Lower leg skin (tissue), 3 donors: ENCODE measurements at regions not wholly inside any gene's neighbourhood (a gene's known extent, or its start where the extent isn't known, plus 50 kb on each side); places are given as distances from the start of the nearest gene placed in this dataset.

Experiments
- POLR2A ChIP-seq, 2 donors: fragments of 450-650 bp; IDR thresholded peaks; one replicate each; pipeline ENCODE4 v1.6.1; 2016 to 2017; ENCODE audit warnings: antibody characterized with exemption in 2 of 2, mild to moderate bottlenecking in 1 of 2, moderate library complexity in 1 of 2
- TF ChIP-seq, protein P1 (sequence below), 3 donors: fragments of 450-650 bp; IDR thresholded peaks; one replicate each; pipeline ENCODE4 v1.5.1; 2016; ENCODE audit warnings: antibody characterized with exemption in 3 of 3, mild to moderate bottlenecking in 3 of 3, moderate library complexity in 2 of 3

- TF ChIP-seq, protein P1, sequence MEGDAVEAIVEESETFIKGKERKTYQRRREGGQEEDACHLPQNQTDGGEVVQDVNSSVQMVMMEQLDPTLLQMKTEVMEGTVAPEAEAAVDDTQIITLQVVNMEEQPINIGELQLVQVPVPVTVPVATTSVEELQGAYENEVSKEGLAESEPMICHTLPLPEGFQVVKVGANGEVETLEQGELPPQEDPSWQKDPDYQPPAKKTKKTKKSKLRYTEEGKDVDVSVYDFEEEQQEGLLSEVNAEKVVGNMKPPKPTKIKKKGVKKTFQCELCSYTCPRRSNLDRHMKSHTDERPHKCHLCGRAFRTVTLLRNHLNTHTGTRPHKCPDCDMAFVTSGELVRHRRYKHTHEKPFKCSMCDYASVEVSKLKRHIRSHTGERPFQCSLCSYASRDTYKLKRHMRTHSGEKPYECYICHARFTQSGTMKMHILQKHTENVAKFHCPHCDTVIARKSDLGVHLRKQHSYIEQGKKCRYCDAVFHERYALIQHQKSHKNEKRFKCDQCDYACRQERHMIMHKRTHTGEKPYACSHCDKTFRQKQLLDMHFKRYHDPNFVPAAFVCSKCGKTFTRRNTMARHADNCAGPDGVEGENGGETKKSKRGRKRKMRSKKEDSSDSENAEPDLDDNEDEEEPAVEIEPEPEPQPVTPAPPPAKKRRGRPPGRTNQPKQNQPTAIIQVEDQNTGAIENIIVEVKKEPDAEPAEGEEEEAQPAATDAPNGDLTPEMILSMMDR (IDR thresholded peaks at IDR 0.05) = no peak
- TF ChIP-seq POLR2A (IDR thresholded peaks at IDR 0.05) = no peak
Measured at GRCh38 chr7:45241339-45242109, 83.9 kb downstream of the RAMP3 start.
